ENCODE measurements at regions not wholly inside any gene's neighbourhood (a gene's known extent, or its start where the extent isn't known, plus 50 kb on each side); places are given as distances from the start of the nearest gene placed in this dataset.

- H3K4me3 ChIP-seq (ENCODE audit: low read depth, low read length): no peak overlapping the region
- DNase-seq: no peak
- no peaks in the 10 kb centered on the region for H3K36me3 ChIP-seq (replicated peaks)
- in situ Hi-C loops (cut with HindIII; ENCODE audit: low pct_ligation_motif_present, low sequenced_read_pairs): no loop called here
- TF ChIP-seq CTCF (IDR thresholded peaks at IDR 0.05; ENCODE audit: low read depth, low read length, missing control alignments): no peak
- H3K27ac ChIP-seq: no peak overlapping the region
- no peaks in the 10 kb centered on the region for H3K27me3 ChIP-seq (replicated peaks)
Measured at GRCh38 chr3:30078736-30079135, 527.7 kb upstream of the TGFBR2 start.

- no peaks in the 10 kb centered on the region for H3K27me3 ChIP-seq (replicated peaks)
- H3K36me3 ChIP-seq (replicated peaks): no peaks in the 10 kb centered on the region
- no peak overlapping the region for H3K27ac ChIP-seq
- no peak overlapping the region for H3K4me3 ChIP-seq (ENCODE audit: low read depth, low read length)
- no peak for DNase-seq
- TF ChIP-seq CTCF (IDR thresholded peaks at IDR 0.05; ENCODE audit: low read depth, low read length, missing control alignments): no peak
- in situ Hi-C loops (cut with HindIII; ENCODE audit: low pct_ligation_motif_present, low sequenced_read_pairs): no loop called here
Measured at GRCh38 chr3:30081904-30082303, 524.5 kb upstream of the TGFBR2 start.

- no peaks in the 10 kb centered on the region for H3K27me3 ChIP-seq (replicated peaks)
- TF ChIP-seq CTCF (IDR thresholded peaks at IDR 0.05; ENCODE audit: low read depth, low read length, missing control alignments): no peak
- H3K36me3 ChIP-seq (replicated peaks): no peaks in the 10 kb centered on the region
- no peak overlapping the region for H3K4me3 ChIP-seq (ENCODE audit: low read depth, low read length)
- H3K27ac ChIP-seq: no peak overlapping the region
- in situ Hi-C loops (cut with HindIII; ENCODE audit: low pct_ligation_motif_present, low sequenced_read_pairs): no loop called here
- DNase-seq: no peak
Measured at GRCh38 chr3:30082652-30083051, 523.7 kb upstream of the TGFBR2 start.

- TF ChIP-seq CTCF (IDR thresholded peaks at IDR 0.05; ENCODE audit: low read depth, low read length, missing control alignments): no peak
- in situ Hi-C loops (cut with HindIII; ENCODE audit: low pct_ligation_motif_present, low sequenced_read_pairs): no loop called here
- no peaks in the 10 kb centered on the region for H3K36me3 ChIP-seq (replicated peaks)
- DNase-seq: no peak
- H3K27me3 ChIP-seq (replicated peaks): no peaks in the 10 kb centered on the region
- no peak overlapping the region for H3K27ac ChIP-seq
- no peak overlapping the region for H3K4me3 ChIP-seq (ENCODE audit: low read depth, low read length)
Measured at GRCh38 chr3:30083315-30083714, 523.1 kb upstream of the TGFBR2 start.

GRCh38 chr3:30084316-30084715 is 522.1 kb upstream of the TGFBR2 start:
- Histone ChIP-seq H3K36me3 (replicated peaks) (no peaks in the 10 kb centered on the region), H3K27ac (no peak overlapping the region), H3K4me3 (ENCODE audit: low read depth, low read length) (no peak overlapping the region), H3K27me3 (replicated peaks) (no peaks in the 10 kb centered on the region)
- in situ Hi-C loops (cut with HindIII; ENCODE audit: low pct_ligation_motif_present, low sequenced_read_pairs): no loop called here
- no peak for TF ChIP-seq CTCF (IDR thresholded peaks at IDR 0.05; ENCODE audit: low read depth, low read length, missing control alignments)
- no peak for DNase-seq

- Histone ChIP-seq H3K27me3 (replicated peaks) (no peaks in the 10 kb centered on the region), H3K27ac (no peak overlapping the region), H3K4me3 (ENCODE audit: low read depth, low read length) (no peak overlapping the region), H3K36me3 (replicated peaks) (no peaks in the 10 kb centered on the region)
- no peak for DNase-seq
- in situ Hi-C loops (cut with HindIII; ENCODE audit: low pct_ligation_motif_present, low sequenced_read_pairs): no loop called here
- TF ChIP-seq CTCF (IDR thresholded peaks at IDR 0.05; ENCODE audit: low read depth, low read length, missing control alignments): no peak
Measured at GRCh38 chr3:30084971-30085403, 521.4 kb upstream of the TGFBR2 start.
